Stimulated activated naive CD4-positive, alpha-beta T cell treated with Interleukin-2 at 50 U/mL for 16 hours (primary cell): ENCODE measurements at regions not wholly inside any gene's neighbourhood (a gene's known extent, or its start where the extent isn't known, plus 50 kb on each side); places are given as distances from the start of the nearest gene placed in this dataset.

Source experiments
- DNase-seq: peaks from one replicate; lab custom pipeline; 2025; lab: John Stamatoyannopoulos, UW

DNA sequence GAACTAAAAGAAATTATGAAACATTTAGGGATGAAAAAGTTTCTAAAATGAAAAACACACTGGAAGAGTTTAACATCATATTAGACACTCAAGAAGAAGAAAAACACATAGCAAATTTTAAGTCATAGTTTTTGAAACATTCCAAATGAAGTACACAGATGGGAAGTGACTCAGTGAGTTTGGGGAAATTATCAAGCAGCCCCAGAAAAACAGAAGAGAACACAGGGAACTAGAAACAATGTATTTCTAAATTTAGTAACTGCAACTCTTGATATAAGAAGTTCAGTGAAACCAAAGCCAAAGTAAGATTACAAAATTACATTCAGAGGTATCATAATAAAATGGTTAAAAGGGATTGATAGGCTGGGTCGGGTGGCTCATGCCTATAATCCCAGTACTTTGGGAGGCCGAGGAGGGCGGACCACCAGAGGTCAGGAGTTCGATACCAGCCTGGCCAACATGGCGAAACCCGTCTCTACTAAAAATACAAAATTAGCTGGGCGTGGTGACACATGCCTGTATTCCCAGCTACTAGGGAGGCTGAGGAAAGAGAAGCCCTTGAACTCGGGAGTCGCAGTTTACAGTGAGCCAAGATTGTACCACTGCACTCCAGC is 461.2 kb downstream of the KCTD8 start:
- DNase-seq, result no peak

DNA sequence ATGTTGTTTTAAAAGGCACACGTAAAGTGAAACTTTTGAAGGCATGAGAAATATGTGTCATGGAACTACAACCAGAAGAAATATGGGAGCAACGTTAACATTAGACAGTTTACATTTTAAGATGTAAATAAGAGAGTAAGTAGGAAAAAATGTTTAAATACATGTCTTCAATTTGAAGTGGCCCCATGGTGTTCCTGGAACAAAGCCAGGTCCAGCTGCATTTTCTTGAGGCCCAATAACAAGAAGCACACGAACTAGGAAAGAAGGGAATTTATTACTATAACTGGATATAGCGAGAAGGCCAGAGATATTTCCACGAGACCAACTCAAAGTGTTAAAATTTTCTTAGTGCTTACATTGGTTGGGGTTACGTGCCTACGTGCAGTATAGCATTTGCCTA is 458.1 kb downstream of the KCTD8 start:
- no peak for DNase-seq

DNA sequence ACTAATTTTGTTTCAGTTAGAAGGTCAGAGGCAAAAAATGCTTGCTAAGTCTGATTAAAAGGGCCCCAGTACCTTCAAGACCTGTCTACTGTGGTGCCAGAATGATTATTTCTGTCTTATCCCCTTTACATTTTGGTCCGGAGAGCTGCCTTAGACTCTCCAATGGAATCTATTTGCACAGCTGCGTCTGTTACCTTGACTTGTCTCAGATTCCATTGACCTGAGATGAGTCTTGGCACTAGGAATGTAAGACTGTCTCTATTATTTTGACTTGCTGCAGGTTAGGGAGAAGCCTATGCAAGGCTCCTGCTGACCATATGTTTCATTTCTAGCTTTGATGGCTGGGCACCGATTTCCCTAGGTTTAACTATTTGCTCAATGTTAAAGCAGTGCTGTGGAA is 457.6 kb downstream of the KCTD8 start:
- no peak for DNase-seq

DNA sequence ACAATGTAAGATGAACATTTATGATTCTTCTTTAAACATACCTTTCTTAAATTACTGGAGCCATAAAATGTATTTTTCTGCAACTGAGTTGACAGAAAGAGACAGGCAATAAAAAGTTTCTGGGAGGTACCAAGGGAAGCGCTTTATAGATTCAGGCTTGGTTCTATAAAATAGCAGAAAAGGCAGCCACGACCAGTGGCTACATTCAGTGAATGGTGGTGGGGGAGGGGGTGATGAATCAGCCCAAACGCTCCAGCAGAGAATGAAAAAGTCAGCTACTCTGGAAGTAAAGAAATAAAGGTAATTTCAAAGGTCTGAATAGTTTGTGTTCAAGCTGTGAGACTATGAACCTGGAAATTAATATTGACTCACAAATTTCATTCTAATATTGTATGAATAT is 456.1 kb downstream of the KCTD8 start:
- no peak for DNase-seq

DNA sequence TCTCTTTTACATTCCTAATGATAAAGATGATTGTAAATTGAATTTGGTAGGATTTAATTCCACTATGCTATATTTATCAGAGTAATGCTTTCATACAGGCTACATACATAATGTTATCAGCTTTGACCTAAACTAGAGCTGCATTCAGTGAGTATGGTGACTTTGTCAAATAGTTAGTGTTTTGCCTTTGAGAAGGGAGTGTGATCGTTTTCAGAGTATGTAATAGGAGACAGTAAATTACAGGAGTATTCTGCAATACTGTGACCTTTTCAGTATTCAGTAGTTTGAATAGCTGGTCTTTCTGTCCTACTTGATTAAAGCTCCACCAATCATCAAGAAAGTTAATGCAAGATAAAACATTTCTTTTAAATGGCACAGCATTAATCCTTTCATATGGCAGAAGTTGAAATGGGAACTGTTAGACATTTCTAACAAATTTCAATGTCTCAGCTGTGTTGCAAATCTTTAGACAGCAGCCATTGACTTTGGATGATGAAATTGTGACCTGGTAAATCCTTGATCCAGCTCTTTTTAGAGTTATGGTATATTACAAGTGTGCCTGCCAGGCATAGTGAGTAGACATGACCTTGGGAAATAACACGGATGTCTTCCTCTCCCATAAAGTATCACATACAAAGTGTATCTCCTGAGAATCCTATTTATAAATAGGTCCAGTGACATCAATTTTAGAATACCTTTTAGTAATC is 455.3 kb downstream of the KCTD8 start:
- no peak for DNase-seq

DNA sequence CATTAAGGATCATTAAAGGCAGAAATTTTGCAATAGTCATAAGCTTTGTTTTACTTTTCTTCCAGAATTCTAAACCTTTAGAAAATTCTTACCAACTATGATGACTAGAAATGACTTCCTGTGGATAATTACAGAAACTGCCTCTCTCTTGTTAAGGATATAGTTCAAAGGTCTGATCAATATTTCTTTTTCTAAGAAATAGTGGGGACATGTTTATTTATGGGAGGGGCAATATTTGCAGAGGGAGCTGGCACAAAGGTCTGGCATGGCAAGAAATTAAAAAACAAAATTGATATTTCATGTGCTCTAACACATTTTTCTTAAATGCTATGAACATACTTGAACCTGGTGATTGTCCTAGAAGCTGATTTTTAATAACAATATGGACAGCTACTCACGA is 448.9 kb downstream of the KCTD8 start:
- DNase-seq, result no peak

DNA sequence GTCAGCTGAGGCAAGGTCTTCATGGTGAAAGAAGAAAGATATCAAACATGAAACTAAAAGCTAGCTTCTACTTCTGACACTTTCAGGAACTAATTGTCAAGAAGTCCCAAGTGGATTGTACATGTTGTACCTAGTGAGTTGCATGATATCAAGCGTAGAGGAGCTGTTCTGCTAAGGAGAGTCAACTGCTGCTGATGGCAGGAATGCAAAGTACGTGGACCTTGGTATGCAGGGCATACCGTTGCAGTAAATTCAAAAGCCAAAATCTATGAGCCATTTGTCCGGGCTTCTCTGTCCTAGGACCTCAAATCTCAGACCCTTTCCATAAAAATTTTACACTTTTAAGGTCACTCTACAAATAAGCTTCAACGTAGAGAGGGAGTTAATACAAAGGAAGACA is 446.2 kb downstream of the KCTD8 start:
- no peak for DNase-seq

DNA sequence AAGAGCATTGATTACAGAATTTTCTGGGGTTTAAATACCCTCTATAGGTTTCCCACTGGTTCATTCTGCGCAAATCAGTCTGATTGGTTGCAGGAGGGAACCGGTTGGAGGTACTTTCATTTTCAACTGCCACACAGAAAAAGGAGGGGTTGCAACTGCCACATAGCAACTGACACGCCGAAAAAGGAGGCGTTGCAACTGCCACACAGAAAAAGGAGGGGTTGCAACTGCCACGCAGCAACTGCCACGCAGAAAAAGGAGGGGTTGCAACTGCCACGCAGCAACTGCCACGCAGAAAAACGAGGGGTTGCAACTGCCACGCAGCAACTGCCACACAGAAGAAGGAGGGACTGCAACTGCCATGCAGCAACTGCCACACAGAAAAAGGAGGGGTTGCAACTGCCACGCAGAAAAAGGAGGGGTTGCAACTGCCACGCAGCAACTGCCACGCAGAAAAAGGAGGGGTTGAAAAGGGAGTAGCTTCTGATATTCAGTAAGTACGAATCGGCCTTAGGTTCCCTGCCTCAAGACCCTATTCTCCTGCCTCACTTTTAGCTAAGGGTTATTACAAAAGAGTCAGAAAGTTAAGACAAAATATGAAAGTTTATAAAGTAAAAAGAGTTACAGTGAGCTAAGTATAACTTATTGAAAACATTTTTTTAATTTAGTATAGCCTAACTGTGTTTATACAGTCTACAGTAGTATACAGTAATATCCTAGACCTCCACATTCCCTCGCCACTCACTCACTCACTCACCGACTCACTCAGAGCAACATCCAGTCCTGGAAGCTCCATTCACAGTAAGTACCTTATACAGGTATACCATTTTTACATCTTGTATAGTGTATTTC is 431.8 kb downstream of the KCTD8 start:
- DNase-seq, result no peak

DNA sequence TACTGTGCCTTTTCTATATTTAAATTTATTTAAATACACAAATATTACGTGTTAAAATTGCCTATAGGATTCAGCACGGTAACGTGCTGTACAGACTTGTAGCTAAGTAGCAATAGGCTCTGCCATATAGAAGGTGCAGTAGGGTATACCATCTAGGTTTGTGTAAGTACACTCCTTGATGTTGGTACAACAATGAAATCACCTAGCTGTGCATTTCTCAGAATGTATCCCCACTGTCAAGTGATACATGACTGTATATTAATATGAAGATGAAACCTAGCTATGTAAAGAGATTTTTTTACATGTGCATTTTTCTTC is 431.2 kb downstream of the KCTD8 start:
- no peak for DNase-seq

DNA sequence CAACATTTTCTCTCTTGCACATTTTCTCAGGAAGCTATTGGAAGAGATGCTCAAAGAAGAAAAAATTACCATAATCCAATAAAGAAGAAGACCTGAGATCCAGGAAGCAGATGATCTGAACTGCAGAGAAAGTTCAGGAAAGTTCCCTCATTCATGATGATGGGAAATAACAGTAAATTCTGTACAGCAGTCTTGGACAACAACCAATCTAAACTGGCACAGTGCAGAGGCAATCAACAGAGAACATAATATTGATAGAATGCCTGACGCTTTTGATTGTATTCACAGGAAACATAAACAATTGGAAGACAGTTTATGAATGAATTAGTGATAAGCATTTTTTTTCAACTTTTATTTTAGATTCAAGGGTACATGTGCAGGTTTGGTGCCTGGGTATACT is 428.9 kb downstream of the KCTD8 start:
- DNase-seq, result no peak

DNA sequence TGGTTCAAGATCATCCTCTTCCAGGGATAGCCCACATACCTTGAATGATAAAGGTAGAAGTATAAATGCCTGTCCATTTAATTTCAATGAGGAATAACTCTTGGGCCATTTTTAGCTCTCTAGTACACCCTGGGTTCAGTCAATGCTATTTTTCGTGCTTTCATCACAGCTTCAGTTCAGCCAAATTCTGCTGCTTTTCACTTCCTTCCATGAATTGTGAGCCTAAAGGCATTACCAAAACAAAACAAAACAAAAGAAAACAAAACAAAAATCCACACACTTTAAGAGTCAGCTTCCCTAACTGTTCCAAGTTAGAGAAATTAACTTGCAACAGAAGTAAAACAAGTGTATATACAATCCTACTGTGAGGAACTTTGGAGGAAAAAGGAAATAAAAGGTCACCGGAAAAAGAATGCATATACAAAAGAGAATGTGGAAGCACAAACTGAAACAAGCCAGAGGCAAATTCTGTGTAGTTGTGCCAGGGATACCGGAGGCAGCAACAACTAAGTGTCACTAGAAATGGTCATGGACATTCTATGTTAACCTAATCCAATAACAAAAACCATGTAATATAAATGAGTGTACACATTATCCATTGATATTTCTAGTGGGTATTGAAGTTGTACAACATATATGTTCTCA is 423.1 kb downstream of the KCTD8 start:
- no peak for DNase-seq

DNA sequence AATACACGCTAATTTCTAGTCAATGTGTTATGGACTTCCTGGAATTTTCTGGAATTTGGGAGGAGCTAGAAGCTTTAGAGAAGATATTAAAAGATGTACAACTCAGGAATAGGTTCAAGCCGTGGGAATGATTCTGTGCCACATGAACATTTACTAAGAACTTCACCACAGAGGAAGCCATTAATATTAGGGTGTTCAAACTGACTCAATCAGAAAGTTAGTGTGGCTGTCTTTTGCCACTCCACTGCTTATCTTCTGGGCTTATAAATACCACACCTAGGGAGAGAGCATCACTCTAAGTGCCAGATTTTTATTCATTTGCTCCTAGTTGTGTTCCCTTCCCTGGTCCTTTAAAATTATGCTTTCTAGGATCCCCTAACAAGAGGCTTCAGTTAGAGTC is 409.8 kb downstream of the KCTD8 start:
- DNase-seq, result no peak

DNA sequence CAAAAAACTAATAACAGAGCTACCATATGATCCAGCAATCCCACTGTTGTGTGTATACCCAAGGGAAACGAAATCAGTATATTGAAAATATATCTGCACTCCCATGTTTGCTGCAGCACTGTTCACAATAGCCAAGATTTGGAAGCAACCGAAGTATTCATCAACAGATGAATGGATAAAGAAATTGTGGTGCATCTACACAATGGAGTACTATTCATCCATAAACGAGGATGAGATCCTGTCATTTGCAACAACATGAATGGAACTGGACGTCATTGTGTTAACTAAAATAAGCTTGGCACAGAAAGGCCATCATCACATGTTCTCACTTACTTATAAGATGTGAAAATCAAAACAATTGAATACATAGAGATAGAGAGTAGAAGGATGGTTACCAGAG is 402.1 kb downstream of the KCTD8 start:
- DNase-seq, result no peak

DNA sequence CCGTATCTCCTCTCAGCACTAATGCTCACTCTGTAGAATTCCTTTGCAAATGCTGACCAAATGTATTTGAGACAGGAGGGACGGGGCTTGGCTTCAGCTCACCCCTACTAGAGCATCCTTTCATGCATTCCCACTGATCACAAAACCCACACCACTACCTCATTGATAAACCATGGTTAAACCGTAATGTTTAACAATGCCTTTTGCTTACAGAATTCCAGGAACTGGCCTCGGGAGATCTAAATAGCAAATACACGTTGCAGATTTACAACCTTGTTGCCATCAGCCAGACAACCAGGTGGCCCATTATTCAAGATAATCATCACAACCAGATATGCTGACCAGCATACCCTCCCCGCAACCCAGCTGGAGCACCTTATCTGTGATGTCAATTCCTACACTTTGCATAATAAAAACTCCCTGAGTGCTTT is 391.9 kb downstream of the KCTD8 start:
- no peak for DNase-seq

DNA sequence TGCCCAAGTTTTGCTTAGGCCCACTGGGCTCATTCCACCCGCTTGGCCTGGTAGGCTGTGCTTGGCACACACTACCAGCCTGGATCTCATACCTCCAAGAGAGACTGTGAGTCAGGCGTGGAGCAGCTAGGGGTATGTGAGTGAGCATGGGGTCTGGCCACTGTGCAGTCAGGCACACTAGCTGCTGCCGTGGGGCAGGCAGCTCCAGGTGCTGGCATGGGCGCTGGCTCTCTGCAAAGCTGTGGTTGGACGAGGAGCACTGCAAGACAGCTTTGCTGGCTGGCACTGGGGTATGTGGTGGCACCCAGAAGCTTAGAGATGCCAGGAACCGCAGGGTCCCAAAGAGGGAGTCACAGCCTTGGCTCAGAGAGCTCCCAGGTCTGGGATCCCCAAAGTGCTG is 377.8 kb downstream of the KCTD8 start:
- no peak for DNase-seq

DNA sequence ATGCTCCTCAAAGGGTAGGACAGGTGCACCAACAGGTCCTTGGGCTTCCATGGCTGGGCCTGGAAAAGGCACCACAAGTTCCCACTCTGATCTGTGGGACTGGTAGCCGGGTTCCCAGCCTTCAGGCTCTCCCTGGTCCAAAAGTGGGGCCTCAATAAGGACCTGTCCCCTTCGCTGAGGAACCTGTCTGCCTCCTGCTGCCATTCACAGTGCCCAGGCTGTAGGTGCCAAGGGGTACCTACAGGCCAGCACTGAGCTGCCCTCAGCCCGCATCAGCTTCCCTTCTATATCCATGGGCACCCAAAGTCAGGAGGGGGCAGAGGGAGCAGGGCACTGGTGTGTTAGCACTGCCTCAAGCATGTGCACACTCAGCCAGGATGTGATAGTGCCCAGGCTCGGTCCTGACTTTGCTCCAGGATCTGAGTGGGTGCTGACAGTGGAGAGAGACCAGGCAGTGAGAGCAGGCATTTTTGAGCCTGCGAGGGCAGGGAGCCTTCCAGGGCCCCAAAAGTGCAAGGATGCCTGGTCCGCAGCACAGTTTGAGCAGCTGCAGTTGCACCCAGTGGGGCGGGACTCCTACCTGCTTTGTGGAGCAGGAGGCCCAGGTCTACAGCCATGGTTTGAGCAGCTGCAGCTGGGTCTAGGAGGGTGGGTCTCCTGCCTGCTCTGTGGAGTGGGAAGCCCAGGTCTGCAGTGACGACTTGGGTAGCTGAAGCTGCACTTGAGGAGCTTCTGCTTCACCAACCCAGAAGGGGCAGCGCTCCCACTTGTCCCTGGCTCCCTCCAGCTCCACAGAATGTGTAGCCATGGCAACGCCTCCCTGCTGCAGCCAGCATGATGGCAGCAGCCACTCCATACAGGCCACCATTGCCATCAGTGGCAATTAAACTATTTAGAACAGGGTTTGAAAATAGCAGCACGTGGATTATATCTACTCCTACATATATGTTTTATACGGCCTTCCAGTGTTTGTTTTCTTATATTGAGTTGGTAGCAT is 376.4 kb downstream of the KCTD8 start:
- no peak for DNase-seq

DNA sequence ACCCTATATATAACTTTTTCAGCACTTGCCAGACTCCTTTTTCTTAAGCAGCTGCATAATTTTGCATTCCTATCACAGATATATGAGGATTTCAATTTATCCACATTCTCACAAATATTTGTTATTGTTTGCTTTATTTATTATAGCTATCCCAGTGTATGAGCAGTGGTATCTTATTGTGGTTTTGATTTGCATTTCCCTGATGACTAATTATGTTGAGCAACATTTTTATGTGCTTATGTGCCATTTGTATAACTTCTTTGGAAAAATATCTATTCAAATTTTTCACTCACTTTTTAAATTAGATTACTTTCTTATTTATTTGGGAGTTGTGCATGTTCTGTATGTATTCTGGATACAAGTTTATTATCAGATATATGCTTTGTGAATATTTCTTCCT is 361.9 kb downstream of the KCTD8 start:
- DNase-seq, result no peak

DNA sequence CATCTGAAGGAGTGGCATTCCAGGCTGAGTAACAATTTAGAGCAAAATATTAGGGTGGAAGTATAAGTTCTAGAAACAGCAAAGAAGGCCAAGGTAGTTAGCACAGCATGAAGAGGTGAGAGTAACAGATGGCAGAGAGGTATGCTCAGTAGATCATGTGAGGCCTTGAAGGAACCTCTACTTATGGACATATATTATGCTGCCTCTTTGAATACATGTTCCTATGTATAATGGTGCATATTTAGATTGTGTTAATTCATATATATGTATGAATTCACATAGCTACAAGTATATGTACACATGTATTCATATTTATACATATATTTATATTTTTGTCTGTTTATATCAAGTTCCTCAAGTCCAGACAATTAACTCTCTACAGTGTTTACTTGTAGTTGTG is 355.2 kb downstream of the KCTD8 start:
- no peak for DNase-seq

DNA sequence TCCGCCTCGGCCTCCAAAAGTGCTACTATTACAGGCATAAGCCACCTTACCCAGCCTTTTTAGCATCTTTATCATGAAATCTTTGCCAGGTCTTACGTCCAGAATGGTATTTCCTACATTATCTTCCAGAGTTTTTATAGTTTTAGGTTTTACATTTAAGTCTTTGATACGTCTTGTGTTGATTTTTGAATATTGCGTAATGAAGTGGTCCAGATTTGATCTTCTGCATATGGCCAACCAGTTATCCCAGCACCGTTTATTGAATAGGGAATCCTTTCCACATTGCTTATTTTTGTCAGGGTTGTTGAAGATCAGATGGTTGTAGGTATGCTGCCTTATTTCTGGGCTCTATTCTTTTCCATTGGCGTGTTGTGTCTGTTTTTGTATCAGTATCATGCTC is 349.6 kb downstream of the KCTD8 start:
- DNase-seq, result no peak

DNA sequence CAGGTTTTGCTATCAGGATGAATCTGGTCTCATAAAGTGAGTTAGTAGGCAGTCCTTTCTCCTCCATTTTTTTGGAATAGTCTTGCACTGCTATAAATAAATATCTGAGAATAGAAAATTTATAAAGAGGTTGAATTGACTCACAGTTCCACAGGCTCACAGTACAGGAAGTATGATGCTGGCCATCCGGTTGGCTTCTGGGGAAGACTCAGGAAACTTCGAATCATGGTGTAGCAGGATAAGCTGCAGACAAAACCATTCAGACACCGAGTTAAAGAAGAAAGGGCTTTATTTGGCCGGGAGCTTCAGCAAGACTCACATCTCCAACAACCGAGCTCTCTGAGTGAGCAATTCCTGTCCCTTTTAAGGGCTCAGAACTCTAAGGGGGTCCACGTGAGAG is 348.2 kb downstream of the KCTD8 start:
- no peak for DNase-seq

DNA sequence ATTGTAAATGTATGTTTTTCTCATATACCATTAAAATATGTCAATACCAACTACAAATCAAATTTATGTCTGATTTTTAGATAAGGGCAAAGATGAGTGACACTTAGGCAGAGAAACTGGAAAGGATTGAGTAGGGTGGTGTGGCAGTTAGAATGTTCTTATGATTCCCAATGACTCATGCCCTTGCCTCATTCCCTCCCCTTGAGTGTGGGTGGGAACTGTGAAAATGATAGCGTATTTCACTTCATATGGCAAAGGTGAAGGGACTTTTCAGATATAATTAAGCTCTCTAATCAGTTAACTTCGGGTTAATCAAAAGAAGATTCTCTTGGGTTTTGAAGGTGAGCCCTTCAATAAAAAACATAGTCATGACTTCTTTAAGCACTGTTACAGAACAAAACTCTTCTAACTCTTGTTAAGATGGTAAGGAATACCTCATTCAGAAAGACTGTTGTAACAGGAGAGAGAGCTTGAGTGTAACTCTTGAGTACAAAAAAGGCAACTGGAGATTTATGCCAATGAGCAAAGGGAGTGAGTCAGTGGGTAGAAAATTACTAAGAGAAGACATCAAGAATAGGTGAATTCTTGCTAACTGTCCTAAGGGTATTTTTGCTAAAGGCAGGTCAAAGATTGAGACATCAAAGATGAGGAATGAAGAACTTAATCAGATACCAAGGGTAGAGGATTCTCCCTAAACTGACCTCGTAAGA is 329.5 kb downstream of the KCTD8 start:
- no peak for DNase-seq
